ENCODE measurements at regions not wholly inside any gene's neighbourhood (a gene's known extent, or its start where the extent isn't known, plus 50 kb on each side); places are given as distances from the start of the nearest gene placed in this dataset.

DNA sequence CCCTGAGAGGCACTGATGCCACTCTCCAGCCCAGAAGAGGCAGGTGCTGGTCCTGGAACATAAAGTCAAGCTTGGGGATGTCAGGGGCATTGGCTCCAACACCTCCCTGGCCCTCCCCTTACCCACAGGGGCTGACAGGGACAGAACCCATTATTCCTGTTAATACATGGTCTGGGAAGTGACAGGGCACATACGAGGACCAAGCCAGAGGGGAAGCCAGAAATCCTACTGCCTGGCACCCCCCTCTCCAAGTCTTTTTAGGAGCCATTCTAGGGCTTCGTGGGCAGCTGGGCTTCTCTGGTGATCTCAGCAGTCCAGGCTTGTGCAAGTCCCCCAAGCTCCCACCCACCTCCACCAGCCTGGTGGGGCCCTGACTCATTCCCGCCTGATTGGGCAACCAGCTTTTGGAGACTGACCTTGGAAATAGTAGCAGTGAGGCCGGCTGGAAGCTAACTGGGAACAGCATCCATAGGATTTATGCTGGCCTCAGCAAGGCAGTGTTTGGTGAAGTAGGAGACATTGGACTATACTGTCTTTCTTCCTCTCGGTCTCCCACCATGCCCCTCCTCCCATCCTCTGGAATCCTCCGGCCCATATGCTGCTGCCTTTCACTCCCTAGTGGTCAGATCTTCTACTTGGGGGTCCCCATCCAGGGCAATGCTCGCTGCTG, 86.4 kb upstream of the HK2 start:
- no peaks in the 10 kb centered on the region for H3K36me3 Mint-ChIP-seq (ENCODE audit: insufficient read depth, unreplicated experiment)
- H3K9me3 Mint-ChIP-seq (ENCODE audit: unreplicated experiment), result peaks cover under 1% of the 10 kb centered on the region
- intact Hi-C loops (cut with micrococcal nuclease; ENCODE audit: unreplicated experiment), result no loop called here
- H3K4me3 ChIP-seq (ENCODE audit: low read depth, low read length), result no peak overlapping the region
- H3K4me1 ChIP-seq, result no peaks in the 10 kb centered on the region
- no peaks in the 10 kb centered on the region for H3K9me3 ChIP-seq
- peaks cover 13% of the 10 kb centered on the region for H3K4me1 Mint-ChIP-seq (ENCODE audit: low read depth, unreplicated experiment)
- CTCF ChIA-PET, result no interaction called here
- H3K4me3 Mint-ChIP-seq (ENCODE audit: unreplicated experiment), result no peak overlapping the region
- no TSS peak for BruUV-seq (replicated peaks)
- H3K36me3 ChIP-seq (ENCODE audit: control insufficient read depth, insufficient read depth, low read length), result no peaks in the 10 kb centered on the region
- no peak for DNase-seq
- H3K27me3 ChIP-seq (replicated peaks; ENCODE audit: control insufficient read depth, insufficient read depth, low read length), result no peaks in the 10 kb centered on the region
- POLR2A ChIA-PET, result no interaction called here
- no peak overlapping the region for H3K27ac Mint-ChIP-seq (ENCODE audit: unreplicated experiment)
- TF ChIP-seq CTCF (IDR thresholded peaks at IDR 0.05; ENCODE audit: insufficient read depth in 1 of 2, low read depth in 1 of 2, low read length in 1 of 2, severe bottlenecking in 1 of 2, unreplicated experiment in 1 of 2), result no peak
- H3K27me3 Mint-ChIP-seq (ENCODE audit: insufficient read depth, unreplicated experiment), result no peaks in the 10 kb centered on the region

- Mint-ChIP-seq H3K4me3 (ENCODE audit: unreplicated experiment) (no peak overlapping the region), H3K27ac (ENCODE audit: unreplicated experiment) (no peak overlapping the region), H3K27me3 (ENCODE audit: insufficient read depth, unreplicated experiment) (no peaks in the 10 kb centered on the region), H3K4me1 (ENCODE audit: low read depth, unreplicated experiment) (peaks cover 20% of the 10 kb centered on the region), H3K36me3 (ENCODE audit: insufficient read depth, unreplicated experiment) (no peaks in the 10 kb centered on the region), H3K9me3 (ENCODE audit: unreplicated experiment) (peaks cover 10% of the 10 kb centered on the region)
- Histone ChIP-seq H3K4me1 (no peaks in the 10 kb centered on the region), H3K27me3 (replicated peaks; ENCODE audit: control insufficient read depth, insufficient read depth, low read length) (no peaks in the 10 kb centered on the region), H3K4me3 (ENCODE audit: low read depth, low read length) (no peak overlapping the region), H3K36me3 (ENCODE audit: control insufficient read depth, insufficient read depth, low read length) (no peaks in the 10 kb centered on the region), H3K9me3 (no peaks in the 10 kb centered on the region)
- no TSS peak for BruUV-seq (replicated peaks)
- ChIA-PET CTCF (no interaction called here), POLR2A (no interaction called here)
- no peak for TF ChIP-seq CTCF (IDR thresholded peaks at IDR 0.05; ENCODE audit: insufficient read depth in 1 of 2, low read depth in 1 of 2, low read length in 1 of 2, severe bottlenecking in 1 of 2, unreplicated experiment in 1 of 2)
- intact Hi-C loops (cut with micrococcal nuclease; ENCODE audit: unreplicated experiment), result no loop called here
- no peak for DNase-seq
These were observed 85.3 kb upstream of the HK2 start for GRCh38 chr2:74748665-74749064.

DNA sequence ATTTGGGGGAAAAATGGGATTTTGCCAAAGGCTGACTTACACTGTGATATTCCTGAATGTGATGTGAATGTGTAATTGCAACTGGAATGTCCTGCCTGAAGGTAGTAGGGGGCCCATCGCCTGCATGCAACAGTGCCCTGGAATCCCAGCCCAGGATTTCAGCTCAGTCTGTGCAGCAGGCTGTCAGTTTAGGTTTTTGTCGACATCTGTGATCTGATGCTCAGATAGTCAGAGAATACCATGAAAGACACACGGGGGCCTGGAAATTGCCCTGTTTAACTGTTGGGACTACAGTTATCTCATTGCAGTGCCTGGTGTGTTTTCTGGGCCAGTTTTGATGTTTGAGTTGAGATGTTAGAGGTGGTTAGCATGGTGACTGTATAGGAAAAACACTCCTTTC, 84.5 kb upstream of the HK2 start:
- Mint-ChIP-seq H3K4me1 (ENCODE audit: low read depth, unreplicated experiment) (peaks cover 20% of the 10 kb centered on the region), H3K36me3 (ENCODE audit: insufficient read depth, unreplicated experiment) (no peaks in the 10 kb centered on the region), H3K9me3 (ENCODE audit: unreplicated experiment) (peaks cover 13% of the 10 kb centered on the region), H3K4me3 (ENCODE audit: unreplicated experiment) (no peak overlapping the region), H3K27me3 (ENCODE audit: insufficient read depth, unreplicated experiment) (no peaks in the 10 kb centered on the region), H3K27ac (ENCODE audit: unreplicated experiment) (no peak overlapping the region)
- Histone ChIP-seq H3K9me3 (no peaks in the 10 kb centered on the region), H3K36me3 (ENCODE audit: control insufficient read depth, insufficient read depth, low read length) (no peaks in the 10 kb centered on the region), H3K27me3 (replicated peaks; ENCODE audit: control insufficient read depth, insufficient read depth, low read length) (no peaks in the 10 kb centered on the region), H3K4me1 (no peaks in the 10 kb centered on the region), H3K4me3 (ENCODE audit: low read depth, low read length) (no peak overlapping the region)
- DNase-seq, result no peak
- ChIA-PET POLR2A (interaction anchor here (0.6 kb wide), 1 partner anchor 19 kb away, joined by 3 read pairs; no protein-coding TSS in a partner anchor), CTCF (no interaction called here)
- intact Hi-C loops (cut with micrococcal nuclease; ENCODE audit: unreplicated experiment), result no loop called here
- BruUV-seq (replicated peaks), result no TSS peak
- no peak for TF ChIP-seq CTCF (IDR thresholded peaks at IDR 0.05; ENCODE audit: insufficient read depth in 1 of 2, low read depth in 1 of 2, low read length in 1 of 2, severe bottlenecking in 1 of 2, unreplicated experiment in 1 of 2)
